Neural progenitor cell (in vitro differentiated cells): ENCODE measurements at regions not wholly inside any gene's neighbourhood (a gene's known extent, or its start where the extent isn't known, plus 50 kb on each side); places are given as distances from the start of the nearest gene placed in this dataset.

ENCODE experiments used
- DNase-seq: peaks from one replicate; pipeline ENCODE4 v3.0.0-alpha.2; 2016; ENCODE audit warnings: low spot score
- H2AFZ ChIP-seq: fragments of 200-600 bp; sonication (generic); replicated peaks from 2 replicates; pipeline ENCODE4 v1.6.1; 2016; ENCODE audit warnings: antibody characterized with exemption
- H3F3A ChIP-seq: fragments of 200-600 bp; sonication (generic); 2 replicates; pipeline ENCODE4 v1.6.1; 2016; ENCODE audit warnings: antibody characterized with exemption, low read depth
- H3K27ac ChIP-seq: fragments of 200-600 bp; sonication (generic); 2 replicates; pipeline ENCODE4 v1.5.1; 2016; ENCODE audit warnings: mild to moderate bottlenecking
- H3K27me3 ChIP-seq: fragments of 200-600 bp; sonication (generic); 2 replicates; pipeline ENCODE4 v1.6.1; 2016; ENCODE audit warnings: mild to moderate bottlenecking, moderate library complexity
- H3K36me3 ChIP-seq: fragments of 200-600 bp; sonication (generic); 2 replicates; pipeline ENCODE4 v1.5.1; 2016
- H3K4me1 ChIP-seq: fragments of 200-600 bp; sonication (generic); 2 replicates; pipeline ENCODE4 v1.6.1; 2016; ENCODE audit warnings: mixed run types
- H3K4me2 ChIP-seq: fragments of 200-600 bp; sonication (generic); 2 replicates; pipeline ENCODE4 v1.6.1; 2016
- H3K4me3 ChIP-seq: fragments of 200-600 bp; sonication (generic); 2 replicates; pipeline ENCODE4 v1.5.1; 2016
- H3K79me2 ChIP-seq: fragments of 200-600 bp; sonication (generic); 2 replicates; pipeline ENCODE4 v1.6.1; 2016; ENCODE audit warnings: low read depth
- H3K9ac ChIP-seq: fragments of 200-600 bp; sonication (generic); 2 replicates; pipeline ENCODE4 v1.6.1; 2016
- H3K9me3 ChIP-seq: fragments of 200-600 bp; sonication (generic); 2 replicates; pipeline ENCODE4 v1.5.1; 2016; ENCODE audit warnings: low read depth
- H4K20me1 ChIP-seq: fragments of 200-600 bp; sonication (generic); 2 replicates; pipeline ENCODE4 v1.6.1; 2016; ENCODE audit warnings: low read depth
- H3K27ac Mint-ChIP-seq: 3 replicates; pipeline ENCODE4 v1.8.0; 2021; ENCODE audit warnings: mixed read lengths
- H3K27me3 Mint-ChIP-seq: 2 replicates; pipeline ENCODE4 v1.8.0; 2022; ENCODE audit warnings: low read depth, mild to moderate bottlenecking, inconsistent platforms, moderate library complexity, mixed read lengths; ENCODE audit not compliant: insufficient read depth
- H3K36me3 Mint-ChIP-seq: 3 replicates; pipeline ENCODE4 v1.8.0; 2021; ENCODE audit warnings: mixed read lengths
- H3K4me1 Mint-ChIP-seq: 3 replicates; pipeline ENCODE4 v1.8.0; 2021; ENCODE audit warnings: mixed read lengths
- H3K4me3 Mint-ChIP-seq: 3 replicates; pipeline ENCODE4 v1.8.0; 2021; ENCODE audit warnings: mild to moderate bottlenecking, moderate library complexity, mixed read lengths
- H3K9me3 Mint-ChIP-seq: 3 replicates; pipeline ENCODE4 v1.8.0; 2020; ENCODE audit warnings: mixed read lengths
- EZH2 ChIP-seq: fragments of 200-600 bp; sonication (generic); IDR thresholded peaks from 2 replicates; pipeline ENCODE4 v1.6.1; 2017; ENCODE audit warnings: antibody characterized with exemption, mild to moderate bottlenecking, moderate library complexity
- EZH2phosphoT487 ChIP-seq: fragments of 200-600 bp; sonication (generic); IDR thresholded peaks from 2 replicates; pipeline ENCODE4 v1.6.1; 2017; ENCODE audit warnings: antibody characterized with exemption
- TF ChIP-seq, protein P1 (sequence below): fragments of 200-600 bp; sonication (generic); IDR thresholded peaks from 2 replicates; pipeline ENCODE4 v1.5.1; 2017; ENCODE audit warnings: antibody characterized with exemption, mild to moderate bottlenecking

DNA sequence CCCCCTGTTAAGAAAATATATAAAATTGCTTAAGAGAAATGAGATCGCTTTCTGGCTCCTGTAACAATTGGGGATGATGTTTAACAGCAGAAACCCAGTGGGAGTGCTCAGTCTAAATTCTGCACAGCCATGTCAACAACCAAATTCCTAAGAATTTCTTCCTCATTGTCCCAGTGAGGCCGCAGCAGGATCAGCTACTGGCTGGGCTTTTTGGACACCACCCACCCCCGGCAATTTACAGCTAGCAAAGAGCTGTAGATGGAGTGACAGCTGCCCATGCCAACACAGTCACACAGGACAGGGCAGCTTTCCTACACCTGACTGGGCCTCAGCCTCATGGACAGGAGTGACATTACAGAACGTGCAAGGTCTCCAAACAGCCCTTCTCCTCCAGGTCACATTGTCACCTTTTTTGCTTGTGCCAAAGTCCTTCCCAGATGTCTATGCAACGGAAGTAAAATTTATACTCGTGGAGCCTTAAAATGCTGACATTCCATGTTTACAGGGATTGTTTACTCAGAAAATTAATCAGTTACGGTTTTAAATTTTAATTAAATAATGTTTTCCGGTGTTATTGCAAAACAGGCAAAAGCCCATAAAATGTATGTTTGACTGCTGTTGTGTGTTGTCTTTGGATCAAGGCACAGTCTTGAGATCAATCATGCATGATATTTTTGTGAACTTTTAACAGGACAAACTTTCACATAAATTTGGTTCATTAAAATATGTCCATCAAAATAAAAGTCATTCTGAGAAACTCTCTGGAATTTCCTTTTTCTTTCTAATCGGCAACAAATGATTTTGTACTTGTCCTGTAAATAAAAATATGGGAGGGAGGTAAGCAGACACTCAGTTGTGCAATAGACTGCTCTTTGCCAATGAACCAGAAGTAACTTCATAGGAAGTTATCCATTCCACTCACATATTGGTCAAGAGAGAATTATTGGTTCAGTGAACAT is 943.2 kb downstream of the MCTP2 start:
- no peak overlapping the region for H3K4me3 ChIP-seq
- Mint-ChIP-seq H3K36me3 (no peaks in the 10 kb centered on the region), H3K4me1 (peaks cover 25% of the 10 kb centered on the region), H3K27me3 (peaks cover 3% of the 10 kb centered on the region), H3K9me3 (no peaks in the 10 kb centered on the region), H3K4me3 (no peak overlapping the region), H3K27ac (no peak overlapping the region)
- TF ChIP-seq EZH2 (no peak), EZH2phosphoT487 (no peak)
- TF ChIP-seq, protein P1, sequence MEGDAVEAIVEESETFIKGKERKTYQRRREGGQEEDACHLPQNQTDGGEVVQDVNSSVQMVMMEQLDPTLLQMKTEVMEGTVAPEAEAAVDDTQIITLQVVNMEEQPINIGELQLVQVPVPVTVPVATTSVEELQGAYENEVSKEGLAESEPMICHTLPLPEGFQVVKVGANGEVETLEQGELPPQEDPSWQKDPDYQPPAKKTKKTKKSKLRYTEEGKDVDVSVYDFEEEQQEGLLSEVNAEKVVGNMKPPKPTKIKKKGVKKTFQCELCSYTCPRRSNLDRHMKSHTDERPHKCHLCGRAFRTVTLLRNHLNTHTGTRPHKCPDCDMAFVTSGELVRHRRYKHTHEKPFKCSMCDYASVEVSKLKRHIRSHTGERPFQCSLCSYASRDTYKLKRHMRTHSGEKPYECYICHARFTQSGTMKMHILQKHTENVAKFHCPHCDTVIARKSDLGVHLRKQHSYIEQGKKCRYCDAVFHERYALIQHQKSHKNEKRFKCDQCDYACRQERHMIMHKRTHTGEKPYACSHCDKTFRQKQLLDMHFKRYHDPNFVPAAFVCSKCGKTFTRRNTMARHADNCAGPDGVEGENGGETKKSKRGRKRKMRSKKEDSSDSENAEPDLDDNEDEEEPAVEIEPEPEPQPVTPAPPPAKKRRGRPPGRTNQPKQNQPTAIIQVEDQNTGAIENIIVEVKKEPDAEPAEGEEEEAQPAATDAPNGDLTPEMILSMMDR = no peak
- H3K4me1 ChIP-seq = peaks cover 7% of the 10 kb centered on the region
- DNase-seq = peak; percentile 34
- no peaks in the 10 kb centered on the region for H3K27me3 ChIP-seq
- H3K27ac ChIP-seq = no peak overlapping the region
- H3K36me3 ChIP-seq = no peaks in the 10 kb centered on the region
- H4K20me1 ChIP-seq = no peaks in the 10 kb centered on the region
- no peaks in the 10 kb centered on the region for H3F3A ChIP-seq
- H3K4me2 ChIP-seq = no peak overlapping the region
- peaks cover 1% of the 10 kb centered on the region for H3K9me3 ChIP-seq
- H2AFZ ChIP-seq = no peak overlapping the region
- no peak overlapping the region for H3K9ac ChIP-seq
- H3K79me2 ChIP-seq = no peaks in the 10 kb centered on the region

DNA sequence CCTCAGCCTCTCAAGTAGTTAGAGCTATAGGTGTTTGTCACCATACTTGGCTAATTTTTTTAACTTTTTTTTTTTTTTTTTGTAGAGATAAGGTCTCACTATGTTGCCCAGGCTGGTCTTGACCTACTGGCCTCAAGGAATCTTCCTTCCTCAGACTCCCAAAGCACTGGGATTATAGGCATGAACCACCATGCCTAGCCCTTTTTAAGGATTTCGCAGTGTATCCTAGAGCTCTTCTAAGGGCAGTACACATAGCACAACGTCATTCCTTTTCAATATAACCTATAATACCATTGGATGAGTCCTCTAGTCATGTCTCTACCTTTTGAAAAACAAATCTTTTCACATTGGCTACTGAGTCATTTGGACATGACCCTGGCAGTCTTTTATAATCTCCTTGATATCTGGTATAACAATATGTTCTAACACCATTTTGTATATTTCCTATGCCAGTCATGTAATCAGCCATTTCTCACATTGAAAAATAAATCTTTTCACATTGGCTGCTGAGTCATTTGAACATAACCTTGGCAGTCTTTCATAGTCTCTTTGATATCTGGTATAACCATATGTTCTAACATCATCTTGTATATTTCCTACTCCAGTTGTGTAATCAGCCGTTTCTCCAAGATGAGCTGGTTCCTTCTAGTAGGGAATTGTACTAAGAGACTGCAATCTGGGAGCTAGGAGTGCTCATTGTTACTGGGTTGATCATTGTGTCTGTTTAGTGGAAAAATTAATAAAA is 944.7 kb downstream of the MCTP2 start:
- no peak overlapping the region for H3K4me2 ChIP-seq
- H3K27ac ChIP-seq = no peak overlapping the region
- no peaks in the 10 kb centered on the region for H3F3A ChIP-seq
- H3K9me3 ChIP-seq = peaks cover 11% of the 10 kb centered on the region
- DNase-seq = no peak
- no peak overlapping the region for H3K4me3 ChIP-seq
- Mint-ChIP-seq H3K27me3 (no peaks in the 10 kb centered on the region), H3K27ac (no peak overlapping the region), H3K4me3 (no peak overlapping the region), H3K4me1 (peaks cover 11% of the 10 kb centered on the region), H3K9me3 (peaks cover 12% of the 10 kb centered on the region), H3K36me3 (no peaks in the 10 kb centered on the region)
- no peak overlapping the region for H3K9ac ChIP-seq
- no peak overlapping the region for H2AFZ ChIP-seq
- H3K4me1 ChIP-seq = peaks cover 4% of the 10 kb centered on the region
- H4K20me1 ChIP-seq = no peaks in the 10 kb centered on the region
- no peaks in the 10 kb centered on the region for H3K79me2 ChIP-seq
- H3K36me3 ChIP-seq = no peaks in the 10 kb centered on the region
- no peaks in the 10 kb centered on the region for H3K27me3 ChIP-seq
- no peak for TF ChIP-seq EZH2
- no peak for TF ChIP-seq EZH2phosphoT487
- TF ChIP-seq, protein P1 = no peak

DNA sequence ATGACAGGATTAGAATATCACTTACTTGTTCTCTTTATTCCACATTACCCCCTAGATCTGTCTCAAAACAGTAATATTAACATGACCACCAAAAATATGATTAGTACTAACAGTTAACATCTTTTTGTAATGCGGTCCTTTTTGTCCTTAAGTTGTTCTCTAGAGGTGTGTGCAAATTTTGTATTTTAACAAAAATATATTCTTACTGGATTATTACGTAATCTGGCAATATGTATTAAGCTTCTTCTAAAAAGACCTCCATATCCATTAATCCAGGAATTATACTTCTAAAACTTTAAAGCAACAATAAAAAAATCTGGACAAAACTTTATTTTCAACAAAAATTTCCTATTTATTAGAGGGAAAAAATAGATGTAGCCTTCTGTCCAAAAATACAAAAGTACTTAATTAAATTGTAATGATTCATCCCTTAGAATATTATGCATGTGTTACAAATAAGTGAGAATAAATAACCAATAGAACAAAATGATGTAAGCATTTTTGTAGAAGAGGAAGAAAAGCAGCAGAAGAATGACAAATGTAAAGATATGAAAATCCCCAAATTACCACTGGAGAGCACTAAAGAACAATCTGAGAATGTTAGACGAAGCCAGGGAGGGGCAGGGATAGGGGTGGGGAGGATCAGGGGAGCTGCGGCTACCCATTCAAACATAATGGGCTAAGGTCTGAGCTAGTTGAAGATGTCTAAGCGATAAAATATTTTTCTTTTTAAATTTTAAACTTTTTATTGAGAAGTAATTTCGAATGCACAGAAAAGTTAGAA is 945.6 kb downstream of the MCTP2 start:
- Mint-ChIP-seq H3K36me3 (no peaks in the 10 kb centered on the region), H3K27me3 (peaks cover 2% of the 10 kb centered on the region), H3K4me3 (no peak overlapping the region), H3K9me3 (peaks cover 12% of the 10 kb centered on the region), H3K4me1 (peaks cover 11% of the 10 kb centered on the region), H3K27ac (no peak overlapping the region)
- Histone ChIP-seq H3F3A (no peaks in the 10 kb centered on the region), H3K27me3 (no peaks in the 10 kb centered on the region), H3K9ac (no peak overlapping the region), H3K4me2 (no peak overlapping the region), H2AFZ (no peak overlapping the region), H3K27ac (no peak overlapping the region), H3K79me2 (no peaks in the 10 kb centered on the region), H4K20me1 (no peaks in the 10 kb centered on the region), H3K9me3 (peaks cover 11% of the 10 kb centered on the region), H3K4me1 (peaks cover 4% of the 10 kb centered on the region), H3K36me3 (no peaks in the 10 kb centered on the region), H3K4me3 (no peak overlapping the region)
- no peak for TF ChIP-seq EZH2
- no peak for TF ChIP-seq EZH2phosphoT487
- TF ChIP-seq, protein P1 = peak; percentile 26
- peak; percentile 17 for DNase-seq
